H54 (cell line): ENCODE measurements at regions not wholly inside any gene's neighbourhood (a gene's known extent, or its start where the extent isn't known, plus 50 kb on each side); places are given as distances from the start of the nearest gene placed in this dataset.
A peak's percentile ranks its signal among the peaks of the same experiment; 100 is the strongest.

Experiments used
- DNase-seq: peaks from one replicate; pipeline ENCODE4 v3.0.0; 2011; ENCODE audit warnings: low spot score, mixed read lengths; ENCODE audit not compliant: insufficient read length
- FAIRE-seq: peaks from 3 replicates; lab custom pipeline; 2011; peaks lifted over from hg19 to GRCh38; lab: Jason Lieb, UNC
- POLR2A ChIP-seq: IDR thresholded peaks from 2 replicates; pipeline ENCODE4 v1.6.1; 2011; ENCODE audit warnings: low read depth, mild to moderate bottlenecking, low read length

GRCh38 chr2:62291052-62291451 is 95.1 kb downstream of the B3GNT2 start:
- FAIRE-seq = no peak

GRCh38 chr2:62287899-62288880 is 92.3 kb downstream of the B3GNT2 start:
- no peak for TF ChIP-seq POLR2A

More at GRCh38 chr2:62291052-62291451, 95.1 kb downstream of the B3GNT2 start:
- DNase-seq = no peak
- no peak for TF ChIP-seq POLR2A

GRCh38 chr2:62287282-62287681 is 91.4 kb downstream of the B3GNT2 start:
- FAIRE-seq (no peak), DNase-seq (no peak)
- TF ChIP-seq POLR2A = no peak

More at GRCh38 chr2:62287899-62288880, 92.3 kb downstream of the B3GNT2 start:
- FAIRE-seq = peak; percentile 75
- DNase-seq = peak; percentile 67

DNA sequence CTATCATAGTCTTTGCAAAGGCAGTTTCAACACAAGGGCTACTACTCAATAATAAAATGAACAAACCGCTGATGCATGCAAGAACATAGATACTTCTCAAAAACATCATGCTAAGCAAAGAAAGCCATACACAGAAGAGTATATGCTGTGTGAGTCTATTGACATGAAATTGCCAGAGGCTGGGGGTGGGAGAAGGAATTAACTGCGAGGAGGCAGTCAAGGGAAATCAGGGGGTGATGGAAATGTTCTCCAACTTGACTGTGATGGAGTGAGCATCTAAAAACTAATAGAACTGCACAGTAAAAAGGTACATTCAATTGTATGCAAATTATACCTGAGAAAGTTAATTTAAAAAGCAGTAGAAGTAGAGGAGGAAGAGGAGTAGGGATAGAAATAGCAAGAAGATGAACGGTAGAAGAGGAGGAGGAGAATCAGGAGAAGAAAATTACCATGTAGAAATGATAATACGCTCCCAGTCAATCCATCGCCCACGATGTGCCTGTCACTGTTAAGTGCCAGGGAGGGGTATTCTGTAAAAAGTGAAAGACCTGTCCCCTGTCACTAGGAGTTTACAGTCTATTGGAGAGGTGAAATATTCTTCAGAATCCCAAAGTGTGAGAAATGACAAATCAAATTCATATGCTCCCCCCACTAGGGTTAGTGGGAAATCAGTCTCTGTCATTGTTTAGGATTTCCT is 90.3 kb downstream of the B3GNT2 start:
- no peak for TF ChIP-seq POLR2A
- FAIRE-seq (no peak), DNase-seq (no peak)

GRCh38 chr2:62284980-62285379 is 89.1 kb downstream of the B3GNT2 start:
- no peak for DNase-seq
- no peak for FAIRE-seq

DNA sequence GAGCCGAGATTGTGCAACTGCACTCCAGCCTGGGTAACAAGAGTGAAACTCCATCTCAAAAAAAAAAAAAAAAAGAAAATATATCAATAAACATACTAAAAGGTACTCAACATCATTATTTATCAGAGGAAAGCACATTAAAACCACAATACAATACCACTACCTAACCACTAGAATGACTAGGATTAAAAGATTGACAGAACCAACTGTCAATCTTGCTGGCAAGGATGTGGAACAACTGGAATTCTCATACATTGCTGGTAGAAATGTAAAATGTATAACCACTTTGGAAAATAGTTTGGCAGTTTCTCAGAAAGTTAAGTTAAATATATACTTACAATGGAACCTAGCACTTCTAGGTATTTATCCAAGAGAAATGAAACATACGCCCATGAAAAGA is 88.6 kb downstream of the B3GNT2 start:
- FAIRE-seq = no peak
- TF ChIP-seq POLR2A = no peak

More at GRCh38 chr2:62284980-62285379, 89.1 kb downstream of the B3GNT2 start:
- no peak for TF ChIP-seq POLR2A

DNA sequence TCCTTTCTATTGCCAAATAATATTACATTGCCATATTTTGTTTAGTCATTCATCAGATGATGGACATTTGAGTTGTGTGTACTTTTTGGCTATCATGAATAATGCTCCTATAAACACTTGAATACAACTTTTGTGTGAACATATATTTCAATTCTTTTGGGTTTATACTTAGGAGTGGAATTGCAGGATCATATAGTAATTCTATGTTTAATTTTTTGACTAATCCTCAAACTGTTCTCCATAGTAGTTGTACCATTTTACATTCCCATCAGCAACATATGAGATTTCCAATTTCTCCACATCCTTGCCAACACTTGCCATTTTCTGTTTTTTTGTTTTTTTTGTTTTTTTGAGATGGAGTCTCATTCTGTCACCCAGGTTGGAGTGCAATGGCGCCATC is 87.2 kb downstream of the B3GNT2 start:
- no peak for TF ChIP-seq POLR2A
- DNase-seq (no peak), FAIRE-seq (no peak)

More for the DNA sequence above, 88.6 kb downstream of the B3GNT2 start:
- DNase-seq = no peak

- FAIRE-seq (no peak), DNase-seq (no peak)
- no peak for TF ChIP-seq POLR2A
Observed at GRCh38 chr2:62281663-62282062, 85.7 kb downstream of the B3GNT2 start.

GRCh38 chr2:62277688-62278087 is 81.8 kb downstream of the B3GNT2 start:
- DNase-seq (no peak), FAIRE-seq (no peak)
- TF ChIP-seq POLR2A = no peak
